Neural cell (in vitro differentiated cells): ENCODE measurements at regions not wholly inside any gene's neighbourhood (a gene's known extent, or its start where the extent isn't known, plus 50 kb on each side); places are given as distances from the start of the nearest gene placed in this dataset.

Experiments used
- CTCF ChIP-seq: fragments of 450-650 bp; IDR thresholded peaks from 2 replicates; pipeline ENCODE4 v1.5.1; 2014; ENCODE audit warnings: antibody characterized with exemption, mild to moderate bottlenecking, moderate library complexity; ENCODE audit not compliant: poor library complexity, severe bottlenecking
- EZH2 ChIP-seq: fragments of 200-600, 300-800 bp; shearing (Covaris generic), sonication (generic); IDR thresholded peaks from 2 replicates; pipeline ENCODE4 v1.6.1; 2014; ENCODE audit warnings: antibody characterized with exemption, low read length, borderline replicate concordance, mild to moderate bottlenecking; ENCODE audit not compliant: insufficient read depth, poor library complexity, severe bottlenecking
- POLR2AphosphoS5 ChIP-seq: IDR thresholded peaks from 2 replicates; pipeline ENCODE4 v1.6.1; 2012

GRCh38 chr4:137361756-137362470, 170.4 kb downstream of the PCDH18 start:
- TF ChIP-seq CTCF (no peak), POLR2AphosphoS5 (no peak), EZH2 (no peak)
